HPDE6-E6E7 (cell line): ENCODE measurements at regions not wholly inside any gene's neighbourhood (a gene's known extent, or its start where the extent isn't known, plus 50 kb on each side); places are given as distances from the start of the nearest gene placed in this dataset.
"Not testable (repeated sequence)": the region's sequence is repeated elsewhere in the genome, so short reads cannot be mapped to it uniquely, and the experiment has no call there.

ENCODE experiments used
- DNase-seq: peaks from one replicate; pipeline ENCODE4 v3.0.0; 2011; ENCODE audit warnings: missing footprints; ENCODE audit errors: extremely low spot score

- no peak for DNase-seq
Observed at GRCh38 chr1:234920136-234920842, 208.3 kb downstream of the TOMM20 start.

GRCh38 chr1:234918961-234919761 is 209.5 kb downstream of the TOMM20 start:
- DNase-seq = no peak

- DNase-seq = no peak
Observed at GRCh38 chr1:234918181-234918841, 210.3 kb downstream of the TOMM20 start.

DNA sequence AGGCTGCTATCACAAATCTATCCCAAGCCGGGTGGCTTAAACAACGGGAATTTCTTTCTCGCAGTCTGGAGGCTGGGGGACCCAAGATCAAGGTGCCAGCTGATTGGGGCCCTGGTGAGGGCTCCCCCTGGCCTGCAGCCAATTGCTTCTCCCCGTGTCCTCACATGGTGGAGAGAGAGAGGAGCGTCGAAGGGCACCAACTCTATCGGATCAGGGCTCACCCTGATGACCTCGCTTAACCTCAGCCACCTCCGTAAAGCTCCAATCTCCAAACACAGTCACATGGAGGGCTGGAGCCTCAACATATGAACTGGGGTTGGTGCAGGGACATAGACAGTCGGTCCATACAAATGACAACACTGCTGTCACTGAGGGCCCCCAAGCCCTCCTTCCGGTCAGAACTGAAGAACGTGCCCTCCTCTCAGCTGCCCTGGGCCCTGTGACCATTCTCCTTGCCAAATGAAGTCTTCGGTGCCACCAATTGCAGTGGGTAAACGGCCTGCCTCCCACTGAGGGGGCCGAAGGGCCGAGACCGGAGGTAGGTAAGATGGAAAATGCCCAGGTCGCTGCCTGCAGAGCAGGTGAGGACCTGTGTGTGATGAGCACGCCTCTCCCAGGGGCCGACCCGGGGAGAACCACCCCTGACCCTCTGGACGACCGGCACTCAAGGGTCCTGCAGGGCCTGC is 211.0 kb downstream of the TOMM20 start:
- DNase-seq = no peak

DNA sequence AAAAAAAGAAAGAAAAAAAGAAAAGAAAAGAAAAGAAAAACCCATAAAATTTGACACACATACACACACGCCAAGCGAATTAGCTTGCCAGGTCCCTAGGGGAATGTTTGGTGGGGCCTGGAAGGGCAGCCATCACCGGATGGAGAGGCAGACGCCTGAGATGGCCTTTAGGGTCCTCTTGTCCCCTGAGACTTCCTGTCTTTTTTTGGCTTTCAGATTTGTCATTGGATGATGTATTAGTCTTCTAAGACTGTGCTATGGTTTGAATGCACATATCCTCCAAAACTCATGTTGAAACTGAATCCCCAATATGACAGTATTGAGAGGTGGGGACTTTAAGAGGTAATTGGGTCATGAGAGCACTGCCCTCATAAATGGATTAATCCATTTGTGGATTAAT is 211.8 kb downstream of the TOMM20 start:
- no peak for DNase-seq

DNA sequence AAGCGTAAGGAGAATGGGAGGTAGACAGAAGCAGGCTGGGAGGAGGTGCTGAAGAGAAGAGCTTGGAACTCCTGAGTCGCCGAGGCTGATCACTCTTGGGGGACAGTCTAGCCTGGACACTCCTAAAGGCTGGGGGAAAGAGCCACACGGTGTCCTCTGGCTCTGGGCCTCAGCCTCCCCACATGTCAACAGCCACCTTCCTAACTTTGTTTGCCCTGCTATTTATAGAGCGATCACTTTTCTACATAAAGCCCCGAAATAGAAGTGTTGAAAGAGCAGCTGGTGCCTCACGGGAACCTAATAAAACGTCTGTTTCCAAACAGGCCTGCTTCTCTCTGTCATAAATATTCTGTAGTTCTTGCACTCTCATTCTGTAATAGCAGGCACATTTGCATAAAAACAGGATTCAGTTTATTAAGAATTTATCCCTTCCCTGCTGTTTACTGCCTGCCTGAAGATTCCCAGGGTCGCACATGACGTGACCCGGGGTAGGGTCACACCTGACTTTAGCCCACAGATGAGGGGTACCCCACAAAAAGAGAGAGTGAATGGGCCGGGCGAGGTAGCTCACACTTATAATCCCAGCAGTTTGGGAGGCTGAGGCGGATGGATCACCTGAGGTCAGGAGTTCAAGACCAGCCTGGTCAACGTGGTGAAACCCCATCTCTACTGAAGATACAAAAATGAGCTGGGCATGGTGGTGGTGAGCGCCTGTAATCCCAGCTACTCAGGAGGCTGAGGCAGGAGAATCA is 212.5 kb downstream of the TOMM20 start:
- no peak for DNase-seq

DNA sequence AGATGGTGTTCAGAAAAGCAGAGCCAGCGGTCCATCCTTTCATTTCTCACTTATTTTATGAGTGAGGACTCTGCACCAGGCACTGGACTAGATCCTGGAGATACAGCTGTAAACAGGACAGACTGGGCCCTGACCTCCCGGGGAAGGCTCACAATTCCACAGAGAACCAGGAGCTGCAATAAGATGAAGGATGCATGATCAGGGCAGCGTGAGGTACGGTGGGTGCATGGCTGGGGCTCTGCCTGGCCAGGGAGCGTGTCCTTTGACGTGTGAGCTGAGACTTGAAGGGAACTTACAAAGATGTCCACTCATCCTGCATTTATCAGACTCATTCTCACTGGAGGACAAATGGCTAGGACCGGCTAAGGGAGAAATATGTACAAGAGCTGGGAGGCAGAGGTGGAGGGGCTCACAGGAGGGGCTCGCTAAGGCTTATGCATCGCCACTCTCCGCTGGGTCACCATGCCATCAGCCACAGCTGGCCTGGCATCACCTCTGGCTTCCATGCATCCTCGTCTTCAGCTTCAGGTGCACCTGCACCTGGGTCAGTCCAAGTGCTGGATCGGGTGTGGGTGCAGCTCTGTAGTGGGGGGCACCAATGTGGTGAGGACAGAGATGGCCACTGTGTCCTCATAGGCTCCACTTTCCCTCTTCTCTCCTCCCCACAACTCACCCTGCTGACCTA is 213.9 kb downstream of the TOMM20 start:
- no peak for DNase-seq

DNA sequence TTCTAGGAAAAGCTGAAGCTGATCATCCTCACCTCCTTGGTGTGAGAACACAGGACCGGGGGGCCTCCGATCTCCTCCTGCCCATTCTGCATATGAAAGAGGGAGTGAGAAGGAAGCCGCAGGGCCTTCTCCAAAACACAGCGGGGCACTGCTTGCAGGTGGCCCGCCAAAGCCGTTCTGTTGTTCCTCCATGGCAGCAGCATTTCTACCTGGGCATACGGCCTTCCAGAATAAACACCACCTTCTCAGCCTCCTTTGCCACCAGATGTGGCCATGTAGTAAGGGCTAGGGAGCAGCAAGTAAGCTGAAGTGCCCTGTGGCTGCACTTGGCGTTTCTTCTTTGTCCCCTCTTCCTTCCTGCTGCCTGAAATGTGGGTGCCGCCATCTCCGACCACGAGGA is 214.9 kb downstream of the TOMM20 start:
- DNase-seq = no peak

GRCh38 chr1:234913278-234913649 is 215.4 kb downstream of the TOMM20 start:
- no peak for DNase-seq

DNA sequence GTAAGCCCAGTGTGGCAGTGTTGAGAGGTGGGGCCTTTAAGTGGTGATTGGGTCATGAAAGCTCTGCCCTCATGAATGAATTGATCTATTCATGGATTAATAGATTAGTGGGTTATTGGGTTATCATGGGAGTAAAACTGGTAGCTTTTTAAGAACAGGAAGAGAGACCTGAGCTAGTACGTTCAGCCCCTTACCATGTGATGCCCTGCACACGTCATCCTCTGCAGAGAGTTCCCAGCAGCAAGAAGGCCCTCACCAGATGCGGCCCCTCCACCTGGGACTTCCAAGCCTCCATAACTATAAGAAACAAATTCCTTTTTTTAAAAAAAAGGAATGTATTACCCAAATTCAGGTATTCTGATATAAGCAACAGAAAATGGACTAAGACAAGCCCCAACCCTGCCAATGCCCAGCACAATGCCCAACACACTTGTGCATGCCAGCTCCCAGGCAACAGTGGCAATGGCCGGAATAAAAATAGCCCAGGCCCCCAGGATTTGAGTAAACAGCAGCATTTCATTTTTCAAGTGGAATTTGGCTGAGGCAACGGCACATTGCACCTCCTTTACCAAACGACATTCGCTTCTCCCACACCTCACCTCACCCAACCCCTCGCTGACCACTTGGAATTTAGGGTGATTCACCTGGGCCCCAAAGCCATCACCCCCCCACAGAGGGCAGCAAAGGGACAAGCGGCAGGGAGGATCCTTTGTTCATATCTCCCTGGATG is 215.9 kb downstream of the TOMM20 start:
- no peak for DNase-seq

- no peak for DNase-seq
Observed at GRCh38 chr1:234911787-234912186, 216.8 kb downstream of the TOMM20 start.

DNA sequence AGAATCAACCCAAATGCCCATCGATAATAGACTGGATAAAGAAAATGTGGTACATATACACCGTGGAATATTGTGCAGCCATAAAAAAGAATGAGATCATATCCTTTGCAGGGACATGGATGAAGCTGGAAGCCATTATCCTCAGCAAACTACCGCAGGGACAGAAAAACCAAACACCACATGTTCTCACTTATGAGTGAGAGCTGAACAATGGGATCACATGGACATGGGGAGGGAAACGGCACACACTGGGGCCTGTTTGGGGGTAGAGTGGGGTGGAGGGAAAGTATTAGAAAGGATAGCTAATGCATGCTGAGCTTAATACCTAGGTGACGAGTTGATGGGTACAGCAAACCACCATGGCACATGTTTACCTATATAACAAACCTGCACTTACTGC is 217.5 kb downstream of the TOMM20 start:
- DNase-seq = not testable (repeated sequence)

- no peak for DNase-seq
Observed at GRCh38 chr1:234909851-234910250, 218.8 kb downstream of the TOMM20 start.

DNA sequence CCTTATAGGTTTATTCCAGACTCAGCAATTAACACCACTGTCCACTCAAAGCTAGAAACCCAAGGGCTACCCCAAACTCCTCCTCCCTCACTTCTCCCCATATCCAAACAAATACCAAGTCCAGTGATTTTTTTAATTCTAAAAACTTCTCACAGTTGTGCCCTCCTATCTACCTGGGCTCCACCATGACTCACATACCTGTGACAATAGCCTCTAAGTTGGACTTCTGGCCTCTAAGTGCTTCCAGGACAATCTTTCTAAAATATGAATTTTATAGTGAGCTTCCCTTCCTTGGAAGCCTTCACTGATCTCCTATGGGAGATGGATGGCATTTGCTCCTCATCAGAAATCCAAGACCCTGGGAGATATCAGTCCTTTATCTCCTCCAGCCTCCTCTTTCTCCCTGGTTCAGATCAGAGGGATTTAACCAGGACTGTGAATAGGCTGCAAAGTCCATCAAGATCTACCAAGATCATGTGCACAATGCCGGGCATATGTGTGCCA is 219.3 kb downstream of the TOMM20 start:
- no peak for DNase-seq

- no peak for DNase-seq
Observed at GRCh38 chr1:234908571-234908970, 220.1 kb downstream of the TOMM20 start.

GRCh38 chr1:234907940-234908405 is 220.7 kb downstream of the TOMM20 start:
- DNase-seq = no peak

DNA sequence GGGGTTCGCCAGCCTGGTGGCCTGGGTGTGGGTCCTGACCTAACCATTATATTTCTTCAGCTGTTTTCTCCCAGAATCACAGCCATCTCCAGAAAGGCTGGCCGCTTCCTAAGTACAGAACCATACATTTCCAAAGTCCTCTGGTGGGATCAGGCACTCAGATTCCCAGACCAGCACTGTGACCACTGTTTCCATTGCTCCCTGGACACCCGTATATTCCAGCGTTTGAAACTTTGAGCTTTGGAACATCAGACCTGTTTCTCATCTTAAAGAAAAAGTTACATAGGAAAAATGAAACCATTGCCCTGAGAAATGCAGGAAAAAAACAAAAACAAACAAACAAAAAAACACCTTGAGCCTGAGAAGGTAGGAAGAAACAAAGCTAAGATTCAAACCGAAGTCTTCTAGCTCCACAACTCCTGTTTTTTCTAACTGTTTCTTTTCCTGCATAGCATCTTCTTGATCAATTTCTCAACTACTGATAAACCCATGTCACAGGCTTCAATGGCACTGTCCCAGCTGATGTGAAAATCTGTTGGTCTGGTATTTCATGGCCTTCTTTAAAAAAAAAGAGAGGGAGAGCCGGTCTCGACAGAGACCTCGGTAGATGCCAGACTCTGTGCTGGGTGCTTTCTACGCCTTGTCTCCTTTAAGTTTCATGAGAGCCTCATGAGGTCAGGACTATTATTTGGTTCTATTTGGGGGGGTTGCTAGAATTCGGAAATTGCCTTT is 221.3 kb downstream of the TOMM20 start:
- DNase-seq = no peak

- DNase-seq = no peak
Observed at GRCh38 chr1:234906654-234907053, 222.0 kb downstream of the TOMM20 start.
